ENCODE measurements at regions not wholly inside any gene's neighbourhood (a gene's known extent, or its start where the extent isn't known, plus 50 kb on each side); places are given as distances from the start of the nearest gene placed in this dataset.

DNA sequence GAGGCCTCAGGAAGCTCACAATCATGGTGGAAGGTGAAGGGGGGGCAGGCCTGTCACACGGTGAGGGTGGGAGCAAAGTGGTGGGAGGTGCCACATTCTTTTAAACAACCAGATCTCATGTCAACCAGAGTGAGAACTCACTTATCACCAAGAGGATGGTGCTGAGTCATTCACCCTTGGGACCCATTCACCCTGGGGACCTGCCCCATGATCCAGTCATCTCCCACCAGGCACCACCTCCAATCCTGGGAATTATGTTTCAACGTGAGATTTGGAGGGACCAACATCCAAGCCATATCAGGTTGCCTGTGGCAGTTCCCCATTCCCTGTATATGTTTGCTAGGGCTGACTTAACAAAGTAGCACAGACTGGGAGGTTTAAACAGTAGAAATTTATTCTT is 318.4 kb upstream of the CLNK start:
- ATAC-seq (no peak), DNase-seq (no peak)
- TF ChIP-seq, protein P1, sequence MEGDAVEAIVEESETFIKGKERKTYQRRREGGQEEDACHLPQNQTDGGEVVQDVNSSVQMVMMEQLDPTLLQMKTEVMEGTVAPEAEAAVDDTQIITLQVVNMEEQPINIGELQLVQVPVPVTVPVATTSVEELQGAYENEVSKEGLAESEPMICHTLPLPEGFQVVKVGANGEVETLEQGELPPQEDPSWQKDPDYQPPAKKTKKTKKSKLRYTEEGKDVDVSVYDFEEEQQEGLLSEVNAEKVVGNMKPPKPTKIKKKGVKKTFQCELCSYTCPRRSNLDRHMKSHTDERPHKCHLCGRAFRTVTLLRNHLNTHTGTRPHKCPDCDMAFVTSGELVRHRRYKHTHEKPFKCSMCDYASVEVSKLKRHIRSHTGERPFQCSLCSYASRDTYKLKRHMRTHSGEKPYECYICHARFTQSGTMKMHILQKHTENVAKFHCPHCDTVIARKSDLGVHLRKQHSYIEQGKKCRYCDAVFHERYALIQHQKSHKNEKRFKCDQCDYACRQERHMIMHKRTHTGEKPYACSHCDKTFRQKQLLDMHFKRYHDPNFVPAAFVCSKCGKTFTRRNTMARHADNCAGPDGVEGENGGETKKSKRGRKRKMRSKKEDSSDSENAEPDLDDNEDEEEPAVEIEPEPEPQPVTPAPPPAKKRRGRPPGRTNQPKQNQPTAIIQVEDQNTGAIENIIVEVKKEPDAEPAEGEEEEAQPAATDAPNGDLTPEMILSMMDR (IDR thresholded peaks at IDR 0.05), result no peak
- Histone ChIP-seq H3K36me3 (no peaks in the 10 kb centered on the region), H3K27ac (no peak overlapping the region), H3K4me3 (no peak overlapping the region), H3K27me3 (no peaks in the 10 kb centered on the region), H3K9me3 (no peaks in the 10 kb centered on the region), H3K4me1 (no peaks in the 10 kb centered on the region)
- intact Hi-C loops (cut with DNase I), result no loop called here

- no peak for DNase-seq
- no peak for ATAC-seq
- no peaks in the 10 kb centered on the region for H3K4me1 ChIP-seq
- H3K4me3 ChIP-seq, result no peak overlapping the region
- no peaks in the 10 kb centered on the region for H3K36me3 ChIP-seq
- H3K9me3 ChIP-seq, result no peaks in the 10 kb centered on the region
- H3K27me3 ChIP-seq, result no peaks in the 10 kb centered on the region
- intact Hi-C loops (cut with DNase I), result no loop called here
- no peak overlapping the region for H3K27ac ChIP-seq
- TF ChIP-seq, protein P1 (IDR thresholded peaks at IDR 0.05), result no peak
Measured at GRCh38 chr4:10998846-10999245, 314.3 kb upstream of the CLNK start.

- ATAC-seq (no peak), DNase-seq (no peak)
- H3K4me3 ChIP-seq, result no peak overlapping the region
- TF ChIP-seq, protein P1 (IDR thresholded peaks at IDR 0.05), result no peak
- H3K36me3 ChIP-seq, result no peaks in the 10 kb centered on the region
- H3K9me3 ChIP-seq, result no peaks in the 10 kb centered on the region
- H3K27me3 ChIP-seq, result no peaks in the 10 kb centered on the region
- intact Hi-C loops (cut with DNase I), result no loop called here
- no peak overlapping the region for H3K27ac ChIP-seq
- H3K4me1 ChIP-seq, result no peaks in the 10 kb centered on the region
Measured at GRCh38 chr4:10984815-10985214, 300.2 kb upstream of the CLNK start.

GRCh38 chr4:10983885-10984640 is 299.5 kb upstream of the CLNK start:
- Histone ChIP-seq H3K27ac (no peak overlapping the region), H3K9me3 (no peaks in the 10 kb centered on the region), H3K36me3 (no peaks in the 10 kb centered on the region), H3K4me3 (no peak overlapping the region), H3K27me3 (no peaks in the 10 kb centered on the region), H3K4me1 (no peaks in the 10 kb centered on the region)
- ATAC-seq (no peak), DNase-seq (no peak)
- intact Hi-C loops (cut with DNase I), result no loop called here
- TF ChIP-seq, protein P1 (IDR thresholded peaks at IDR 0.05), result no peak

DNA sequence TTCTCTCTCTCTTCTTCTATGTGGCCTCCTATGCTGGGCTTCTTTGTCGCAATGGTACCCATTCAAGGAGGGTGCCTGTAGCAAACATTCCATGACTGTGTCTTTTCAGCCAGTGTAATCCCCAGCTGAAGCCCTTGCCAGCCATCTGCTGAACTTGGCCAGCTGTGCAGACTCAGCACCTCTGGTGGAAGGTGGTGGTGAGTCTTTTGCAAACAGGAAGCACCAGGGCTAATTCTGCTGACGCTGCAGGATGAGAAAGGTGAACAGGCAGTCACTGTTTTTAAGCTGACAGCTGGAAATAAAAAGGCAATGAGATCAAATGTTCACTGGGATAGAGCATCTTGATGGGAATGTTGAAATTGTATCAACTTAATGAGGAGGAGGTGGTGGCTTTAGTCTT is 298.7 kb upstream of the CLNK start:
- DNase-seq, result no peak
- Histone ChIP-seq H3K27ac (no peak overlapping the region), H3K36me3 (no peaks in the 10 kb centered on the region), H3K4me3 (no peak overlapping the region), H3K4me1 (no peaks in the 10 kb centered on the region), H3K27me3 (no peaks in the 10 kb centered on the region), H3K9me3 (no peaks in the 10 kb centered on the region)
- intact Hi-C loops (cut with DNase I), result no loop called here
- TF ChIP-seq, protein P1 (IDR thresholded peaks at IDR 0.05), result no peak
- no peak for ATAC-seq

DNA sequence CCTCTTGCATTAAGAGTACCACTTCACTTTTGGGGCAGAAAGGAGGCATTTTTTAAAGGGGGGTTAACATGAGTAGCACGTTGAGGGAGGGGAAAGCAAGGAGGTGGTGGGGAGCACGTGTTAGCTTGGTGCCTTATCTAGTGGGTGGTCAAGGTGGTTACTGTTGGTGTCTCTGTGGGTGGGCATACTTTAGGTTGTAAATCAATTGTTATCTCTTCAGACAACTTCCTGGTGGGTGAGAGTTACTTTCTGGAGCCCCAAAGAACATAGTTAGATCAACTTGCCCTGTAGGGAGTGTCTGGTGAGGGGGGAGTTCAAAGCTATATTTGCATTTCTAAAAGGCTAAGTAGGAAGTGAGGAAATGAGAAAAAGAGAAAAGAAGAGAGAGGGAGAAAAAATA is 297.7 kb upstream of the CLNK start:
- H3K9me3 ChIP-seq, result no peaks in the 10 kb centered on the region
- H3K4me1 ChIP-seq, result no peaks in the 10 kb centered on the region
- no peak for DNase-seq
- no peak for ATAC-seq
- H3K27ac ChIP-seq, result no peak overlapping the region
- no peaks in the 10 kb centered on the region for H3K27me3 ChIP-seq
- TF ChIP-seq, protein P1 (IDR thresholded peaks at IDR 0.05), result no peak
- no peaks in the 10 kb centered on the region for H3K36me3 ChIP-seq
- intact Hi-C loops (cut with DNase I), result no loop called here
- no peak overlapping the region for H3K4me3 ChIP-seq
